ENCODE measurements at regions not wholly inside any gene's neighbourhood (a gene's known extent, or its start where the extent isn't known, plus 50 kb on each side); places are given as distances from the start of the nearest gene placed in this dataset.

- TF ChIP-seq SUZ12 (IDR thresholded peaks at IDR 0.05; ENCODE audit: extremely low read depth, insufficient read depth, insufficient read length) (no peak), ZNF274 (IDR thresholded peaks at IDR 0.05; ENCODE audit: low read depth, low read length) (no peak), YY1 (IDR thresholded peaks at IDR 0.05; ENCODE audit: insufficient read depth, insufficient read length) (no peak)
These were observed 190.3 kb upstream of the NR3C2 start for GRCh38 chr4:148632476-148632875.

Data from NT2/D1 (cell line).